GM18498 (cell line): ENCODE measurements at regions not wholly inside any gene's neighbourhood (a gene's known extent, or its start where the extent isn't known, plus 50 kb on each side); places are given as distances from the start of the nearest gene placed in this dataset.

Source experiments
- ATAC-seq: cut with Tn5 transposase; IDR thresholded peaks from one replicate; pipeline ENCODE4 v1.9.1; 2021; ENCODE audit warnings: mild to moderate bottlenecking, moderate library complexity; ENCODE audit not compliant: unreplicated experiment

- no peak for ATAC-seq
Measured at GRCh38 chr4:14810568-14810967, 191.7 kb upstream of the CPEB2 start.

GRCh38 chr4:14812101-14812500 lies 190.2 kb upstream of the CPEB2 start:
- ATAC-seq = no peak

- ATAC-seq = no peak
Measured at GRCh38 chr4:14816623-14817261, 185.5 kb upstream of the CPEB2 start.

GRCh38 chr4:14824189-14824588 lies 178.1 kb upstream of the CPEB2 start:
- ATAC-seq = no peak

GRCh38 chr4:14827111-14827510 lies 175.2 kb upstream of the CPEB2 start:
- no peak for ATAC-seq

GRCh38 chr4:14829795-14830194 lies 172.5 kb upstream of the CPEB2 start:
- no peak for ATAC-seq

GRCh38 chr4:14831416-14831815 lies 170.9 kb upstream of the CPEB2 start:
- no peak for ATAC-seq

GRCh38 chr4:14833053-14833452 lies 169.2 kb upstream of the CPEB2 start:
- no peak for ATAC-seq

GRCh38 chr4:14834382-14834781 lies 167.9 kb upstream of the CPEB2 start:
- ATAC-seq = no peak

GRCh38 chr4:14835288-14835687 lies 167.0 kb upstream of the CPEB2 start:
- no peak for ATAC-seq

GRCh38 chr4:14835708-14836425 lies 166.4 kb upstream of the CPEB2 start:
- ATAC-seq = no peak

- no peak for ATAC-seq
Measured at GRCh38 chr4:14837860-14838259, 164.4 kb upstream of the CPEB2 start.

- ATAC-seq = no peak
Measured at GRCh38 chr4:14841801-14842768, 160.2 kb upstream of the CPEB2 start.

- ATAC-seq = no peak
Measured at GRCh38 chr4:14842964-14843630, 159.2 kb upstream of the CPEB2 start.

- ATAC-seq = no peak
Measured at GRCh38 chr4:14844061-14844460, 158.2 kb upstream of the CPEB2 start.

- ATAC-seq = no peak
Measured at GRCh38 chr4:14848229-14848628, 154.1 kb upstream of the CPEB2 start.

GRCh38 chr4:14850455-14851097 lies 151.7 kb upstream of the CPEB2 start:
- ATAC-seq = no peak

GRCh38 chr4:14853176-14853943 lies 148.9 kb upstream of the CPEB2 start:
- no peak for ATAC-seq

- ATAC-seq = peak; percentile 2
Measured at GRCh38 chr4:14855719-14856061, 146.6 kb upstream of the CPEB2 start.
